Esophagus squamous epithelium (tissue), 4 donors: ENCODE measurements at regions not wholly inside any gene's neighbourhood (a gene's known extent, or its start where the extent isn't known, plus 50 kb on each side); places are given as distances from the start of the nearest gene placed in this dataset.

Experiments used
- POLR2A ChIP-seq, 4 donors: fragments of 450-650 bp; IDR thresholded peaks; one replicate each; pipeline ENCODE4 v1.6.1; 2017; ENCODE audit warnings: antibody characterized with exemption in 4 of 4, mild to moderate bottlenecking in 4 of 4, moderate library complexity in 3 of 4
- TF ChIP-seq, protein P1 (sequence below), 6 experiments: fragments of 450-650 bp in 4 of 6; fragments of 200-600 bp in 2 of 6; sonication (generic) in 2 of 6; IDR thresholded peaks; one replicate each; pipeline ENCODE4 v1.5.1; 2016 to 2019; ENCODE audit warnings: antibody characterized with exemption in 6 of 6, mild to moderate bottlenecking in 4 of 6, moderate library complexity in 4 of 6

GRCh38 chr5:68446070-68446357 is 230.5 kb downstream of the PIK3R1 start:
- TF ChIP-seq, protein P1, sequence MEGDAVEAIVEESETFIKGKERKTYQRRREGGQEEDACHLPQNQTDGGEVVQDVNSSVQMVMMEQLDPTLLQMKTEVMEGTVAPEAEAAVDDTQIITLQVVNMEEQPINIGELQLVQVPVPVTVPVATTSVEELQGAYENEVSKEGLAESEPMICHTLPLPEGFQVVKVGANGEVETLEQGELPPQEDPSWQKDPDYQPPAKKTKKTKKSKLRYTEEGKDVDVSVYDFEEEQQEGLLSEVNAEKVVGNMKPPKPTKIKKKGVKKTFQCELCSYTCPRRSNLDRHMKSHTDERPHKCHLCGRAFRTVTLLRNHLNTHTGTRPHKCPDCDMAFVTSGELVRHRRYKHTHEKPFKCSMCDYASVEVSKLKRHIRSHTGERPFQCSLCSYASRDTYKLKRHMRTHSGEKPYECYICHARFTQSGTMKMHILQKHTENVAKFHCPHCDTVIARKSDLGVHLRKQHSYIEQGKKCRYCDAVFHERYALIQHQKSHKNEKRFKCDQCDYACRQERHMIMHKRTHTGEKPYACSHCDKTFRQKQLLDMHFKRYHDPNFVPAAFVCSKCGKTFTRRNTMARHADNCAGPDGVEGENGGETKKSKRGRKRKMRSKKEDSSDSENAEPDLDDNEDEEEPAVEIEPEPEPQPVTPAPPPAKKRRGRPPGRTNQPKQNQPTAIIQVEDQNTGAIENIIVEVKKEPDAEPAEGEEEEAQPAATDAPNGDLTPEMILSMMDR (IDR thresholded peaks at IDR 0.05) = no peak
- no peak for TF ChIP-seq POLR2A (IDR thresholded peaks at IDR 0.05)
